ENCODE measurements at regions not wholly inside any gene's neighbourhood (a gene's known extent, or its start where the extent isn't known, plus 50 kb on each side); places are given as distances from the start of the nearest gene placed in this dataset.

- TF ChIP-seq POLR2A (IDR thresholded peaks at IDR 0.05): no peak
- TF ChIP-seq, protein P1, sequence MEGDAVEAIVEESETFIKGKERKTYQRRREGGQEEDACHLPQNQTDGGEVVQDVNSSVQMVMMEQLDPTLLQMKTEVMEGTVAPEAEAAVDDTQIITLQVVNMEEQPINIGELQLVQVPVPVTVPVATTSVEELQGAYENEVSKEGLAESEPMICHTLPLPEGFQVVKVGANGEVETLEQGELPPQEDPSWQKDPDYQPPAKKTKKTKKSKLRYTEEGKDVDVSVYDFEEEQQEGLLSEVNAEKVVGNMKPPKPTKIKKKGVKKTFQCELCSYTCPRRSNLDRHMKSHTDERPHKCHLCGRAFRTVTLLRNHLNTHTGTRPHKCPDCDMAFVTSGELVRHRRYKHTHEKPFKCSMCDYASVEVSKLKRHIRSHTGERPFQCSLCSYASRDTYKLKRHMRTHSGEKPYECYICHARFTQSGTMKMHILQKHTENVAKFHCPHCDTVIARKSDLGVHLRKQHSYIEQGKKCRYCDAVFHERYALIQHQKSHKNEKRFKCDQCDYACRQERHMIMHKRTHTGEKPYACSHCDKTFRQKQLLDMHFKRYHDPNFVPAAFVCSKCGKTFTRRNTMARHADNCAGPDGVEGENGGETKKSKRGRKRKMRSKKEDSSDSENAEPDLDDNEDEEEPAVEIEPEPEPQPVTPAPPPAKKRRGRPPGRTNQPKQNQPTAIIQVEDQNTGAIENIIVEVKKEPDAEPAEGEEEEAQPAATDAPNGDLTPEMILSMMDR (IDR thresholded peaks at IDR 0.05): no peak
- no peak for TF ChIP-seq EP300 (IDR thresholded peaks at IDR 0.05; ENCODE audit: low read depth)
Measured at GRCh38 chr5:173777674-173778073, 110.5 kb upstream of the CPEB4 start.

Measured in transverse colon (tissue), 3 donors.